Dermis microvascular lymphatic vessel endothelial cell (primary cell): ENCODE measurements at regions not wholly inside any gene's neighbourhood (a gene's known extent, or its start where the extent isn't known, plus 50 kb on each side); places are given as distances from the start of the nearest gene placed in this dataset.
A peak's percentile ranks its signal among the peaks of the same experiment; 100 is the strongest.

Experiments used
- DNase-seq, 2 donors: peaks; one replicate each; pipeline versions ENCODE4 v3.0.0 to v3.0.0-alpha.2; 2010; ENCODE audit warnings: low read depth in 2 of 2

- DNase-seq: no peak
Observed at GRCh38 chr2:57798346-57798745, 248.3 kb upstream of the VRK2 start.

GRCh38 chr2:57802243-57802642, 244.4 kb upstream of the VRK2 start:
- DNase-seq: no peak

- no peak for DNase-seq
Observed at GRCh38 chr2:57804971-57805370, 241.6 kb upstream of the VRK2 start.

- no peak for DNase-seq
Observed at GRCh38 chr2:57806449-57806968, 240.1 kb upstream of the VRK2 start.

GRCh38 chr2:57809230-57809629, 237.4 kb upstream of the VRK2 start:
- no peak for DNase-seq

- DNase-seq: no peak
Observed at GRCh38 chr2:57821088-57821487, 225.5 kb upstream of the VRK2 start.

GRCh38 chr2:57828221-57828620, 218.4 kb upstream of the VRK2 start:
- no peak for DNase-seq

- DNase-seq: no peak
Observed at GRCh38 chr2:57834666-57835065, 211.9 kb upstream of the VRK2 start.

GRCh38 chr2:57842531-57842930, 204.1 kb upstream of the VRK2 start:
- no peak for DNase-seq

GRCh38 chr2:57843158-57843557, 203.4 kb upstream of the VRK2 start:
- DNase-seq: no peak

- DNase-seq: no peak
Observed at GRCh38 chr2:57848723-57849122, 197.9 kb upstream of the VRK2 start.

GRCh38 chr2:57849843-57850242, 196.8 kb upstream of the VRK2 start:
- DNase-seq: no peak

GRCh38 chr2:57850415-57851130, 196.0 kb upstream of the VRK2 start:
- no peak for DNase-seq

- no peak for DNase-seq
Observed at GRCh38 chr2:57855212-57855611, 191.4 kb upstream of the VRK2 start.

- no peak for DNase-seq
Observed at GRCh38 chr2:57859755-57860154, 186.9 kb upstream of the VRK2 start.

- DNase-seq: no peak
Observed at GRCh38 chr2:57862153-57862552, 184.5 kb upstream of the VRK2 start.

GRCh38 chr2:57862727-57863126, 183.9 kb upstream of the VRK2 start:
- no peak for DNase-seq

- DNase-seq: peak; percentile 62 to 74
Observed at GRCh38 chr2:57864926-57865325, 181.7 kb upstream of the VRK2 start.

- no peak for DNase-seq
Observed at GRCh38 chr2:57867730-57868129, 178.9 kb upstream of the VRK2 start.

- no peak for DNase-seq
Observed at GRCh38 chr2:57868619-57869139, 177.9 kb upstream of the VRK2 start.

GRCh38 chr2:57869758-57870344, 176.8 kb upstream of the VRK2 start:
- DNase-seq: no peak

- no peak for DNase-seq
Observed at GRCh38 chr2:57876313-57876712, 170.3 kb upstream of the VRK2 start.

GRCh38 chr2:57877811-57878170, 168.8 kb upstream of the VRK2 start:
- DNase-seq: no peak
